Duodenal mucosa (tissue), 2 donors: ENCODE measurements at regions not wholly inside any gene's neighbourhood (a gene's known extent, or its start where the extent isn't known, plus 50 kb on each side); places are given as distances from the start of the nearest gene placed in this dataset.

Experiments used
- H3K27ac ChIP-seq: one replicate; pipeline ENCODE4 v1.7.0; 2013; ENCODE audit warnings: low read depth, low read length
- H3K27me3 ChIP-seq, 2 donors: one replicate each; pipeline ENCODE4 v1.7.0; 2013; ENCODE audit warnings: low read length in 2 of 2, control low read depth in 1 of 2; ENCODE audit not compliant: insufficient read depth in 2 of 2, control insufficient read depth in 1 of 2
- H3K36me3 ChIP-seq, 2 donors: one replicate each; pipeline ENCODE4 v1.7.0; 2013; ENCODE audit warnings: low read length in 2 of 2, control low read depth in 1 of 2; ENCODE audit not compliant: insufficient read depth in 2 of 2, control insufficient read depth in 1 of 2
- H3K4me1 ChIP-seq, 2 donors: one replicate each; pipeline ENCODE4 v1.7.0; 2013; ENCODE audit warnings: low read length in 2 of 2, control low read depth in 1 of 2; ENCODE audit not compliant: insufficient read depth in 2 of 2, control insufficient read depth in 1 of 2
- H3K4me3 ChIP-seq, 2 donors: one replicate each; pipeline ENCODE4 v1.7.0; 2013; ENCODE audit warnings: low read length in 2 of 2, low read depth in 1 of 2
- H3K9ac ChIP-seq, 2 donors: one replicate each; pipeline ENCODE4 v1.7.0; 2013; ENCODE audit warnings: low read length in 2 of 2, low read depth in 1 of 2
- H3K9me3 ChIP-seq, 2 donors: one replicate each; pipeline ENCODE4 v1.7.0; 2013; ENCODE audit warnings: low read length in 2 of 2, control low read depth in 1 of 2; ENCODE audit not compliant: control insufficient read depth in 1 of 2

- no peaks in the 10 kb centered on the region for H3K36me3 ChIP-seq
- no peaks in the 10 kb centered on the region for H3K4me1 ChIP-seq
- no peak overlapping the region for H3K4me3 ChIP-seq
- H3K27ac ChIP-seq, result no peak overlapping the region
- no peak overlapping the region for H3K9ac ChIP-seq
- no peaks in the 10 kb centered on the region for H3K9me3 ChIP-seq
- H3K27me3 ChIP-seq, result no peaks in the 10 kb centered on the region
Measured at GRCh38 chr1:22196041-22196440, 53.1 kb upstream of the WNT4 start.

- H3K36me3 ChIP-seq, result no peaks in the 10 kb centered on the region
- no peak overlapping the region for H3K4me3 ChIP-seq
- H3K27me3 ChIP-seq, result no peaks in the 10 kb centered on the region
- no peak overlapping the region for H3K27ac ChIP-seq
- no peaks in the 10 kb centered on the region for H3K9me3 ChIP-seq
- no peak overlapping the region for H3K9ac ChIP-seq
- H3K4me1 ChIP-seq, result no peaks in the 10 kb centered on the region
Measured at GRCh38 chr1:22196641-22197040, 53.7 kb upstream of the WNT4 start.

GRCh38 chr1:22197644-22198043 is 54.7 kb upstream of the WNT4 start:
- no peaks in the 10 kb centered on the region for H3K9me3 ChIP-seq
- H3K27ac ChIP-seq, result no peak overlapping the region
- H3K9ac ChIP-seq, result no peak overlapping the region
- no peaks in the 10 kb centered on the region for H3K27me3 ChIP-seq
- no peaks in the 10 kb centered on the region for H3K4me1 ChIP-seq
- H3K4me3 ChIP-seq, result no peak overlapping the region
- H3K36me3 ChIP-seq, result no peaks in the 10 kb centered on the region

GRCh38 chr1:22201023-22201422 is 58.1 kb upstream of the WNT4 start:
- Histone ChIP-seq H3K4me3 (no peak overlapping the region), H3K9ac (no peak overlapping the region), H3K27ac (no peak overlapping the region), H3K27me3 (peaks cover 0 to 6% of the 10 kb centered on the region in 2 donors), H3K4me1 (no peaks in the 10 kb centered on the region), H3K9me3 (no peaks in the 10 kb centered on the region), H3K36me3 (no peaks in the 10 kb centered on the region)

- Histone ChIP-seq H3K27me3 (peaks cover 7 to 9% of the 10 kb centered on the region in 2 donors), H3K4me3 (no peak overlapping the region), H3K27ac (no peak overlapping the region), H3K4me1 (no peaks in the 10 kb centered on the region), H3K36me3 (no peaks in the 10 kb centered on the region), H3K9me3 (no peaks in the 10 kb centered on the region), H3K9ac (no peak overlapping the region)
Measured at GRCh38 chr1:22203335-22203734, 60.4 kb upstream of the WNT4 start.

GRCh38 chr1:22204057-22204840 is 61.4 kb upstream of the WNT4 start:
- H3K36me3 ChIP-seq, result no peaks in the 10 kb centered on the region
- H3K4me1 ChIP-seq, result no peaks in the 10 kb centered on the region
- peaks cover 11 to 12% of the 10 kb centered on the region in 2 donors for H3K27me3 ChIP-seq
- no peak overlapping the region for H3K27ac ChIP-seq
- H3K9ac ChIP-seq, result no peak overlapping the region
- H3K4me3 ChIP-seq, result no peak overlapping the region
- no peaks in the 10 kb centered on the region for H3K9me3 ChIP-seq

- no peaks in the 10 kb centered on the region for H3K9me3 ChIP-seq
- no peaks in the 10 kb centered on the region for H3K4me1 ChIP-seq
- no peaks in the 10 kb centered on the region for H3K36me3 ChIP-seq
- no peak overlapping the region for H3K27ac ChIP-seq
- peaks cover 16 to 21% of the 10 kb centered on the region in 2 donors for H3K27me3 ChIP-seq
- H3K9ac ChIP-seq, result no peak overlapping the region
- H3K4me3 ChIP-seq, result no peak overlapping the region
Measured at GRCh38 chr1:22204989-22205913, 62.4 kb upstream of the WNT4 start.

GRCh38 chr1:22206551-22207125 is 63.7 kb upstream of the WNT4 start:
- Histone ChIP-seq H3K9ac (no peak overlapping the region), H3K36me3 (no peaks in the 10 kb centered on the region), H3K4me3 (no peak overlapping the region), H3K9me3 (no peaks in the 10 kb centered on the region), H3K4me1 (no peaks in the 10 kb centered on the region), H3K27ac (no peak overlapping the region), H3K27me3 (peaks cover 25 to 31% of the 10 kb centered on the region in 2 donors)

- Histone ChIP-seq H3K4me3 (no peak overlapping the region), H3K9me3 (no peaks in the 10 kb centered on the region), H3K36me3 (no peaks in the 10 kb centered on the region), H3K27ac (no peak overlapping the region), H3K4me1 (no peaks in the 10 kb centered on the region), H3K9ac (no peak overlapping the region), H3K27me3 (peaks cover 33 to 39% of the 10 kb centered on the region in 2 donors)
Measured at GRCh38 chr1:22207511-22208267, 64.8 kb upstream of the WNT4 start.
